Muscle of back (tissue), 3 donors: ENCODE measurements at regions not wholly inside any gene's neighbourhood (a gene's known extent, or its start where the extent isn't known, plus 50 kb on each side); places are given as distances from the start of the nearest gene placed in this dataset.

Experiments used
- DNase-seq, 3 donors: peaks; one replicate each; pipeline versions ENCODE4 v3.0.0 to v3.0.0-alpha.2; 2013

DNA sequence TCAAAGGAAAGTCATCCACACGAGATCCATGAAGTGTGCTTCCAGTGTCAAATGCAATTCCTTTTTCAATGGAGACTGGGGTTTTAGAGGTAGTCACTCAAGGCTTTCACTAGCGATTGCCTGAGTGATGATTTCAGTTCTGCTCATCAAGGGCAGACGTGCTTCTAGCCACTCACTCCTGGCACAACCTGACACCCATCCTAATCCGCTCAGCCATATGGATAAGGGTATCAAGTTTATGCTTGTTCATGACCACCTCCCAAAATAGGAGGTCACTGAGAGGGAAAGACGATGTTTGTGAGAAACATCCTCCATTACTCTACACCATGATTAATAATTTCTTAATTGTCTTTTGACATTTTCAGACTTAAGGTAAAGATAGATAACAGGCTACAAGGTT is 91.3 kb upstream of the HEY2 start:
- peak; percentile 11 to 51 (median 25) for DNase-seq

DNA sequence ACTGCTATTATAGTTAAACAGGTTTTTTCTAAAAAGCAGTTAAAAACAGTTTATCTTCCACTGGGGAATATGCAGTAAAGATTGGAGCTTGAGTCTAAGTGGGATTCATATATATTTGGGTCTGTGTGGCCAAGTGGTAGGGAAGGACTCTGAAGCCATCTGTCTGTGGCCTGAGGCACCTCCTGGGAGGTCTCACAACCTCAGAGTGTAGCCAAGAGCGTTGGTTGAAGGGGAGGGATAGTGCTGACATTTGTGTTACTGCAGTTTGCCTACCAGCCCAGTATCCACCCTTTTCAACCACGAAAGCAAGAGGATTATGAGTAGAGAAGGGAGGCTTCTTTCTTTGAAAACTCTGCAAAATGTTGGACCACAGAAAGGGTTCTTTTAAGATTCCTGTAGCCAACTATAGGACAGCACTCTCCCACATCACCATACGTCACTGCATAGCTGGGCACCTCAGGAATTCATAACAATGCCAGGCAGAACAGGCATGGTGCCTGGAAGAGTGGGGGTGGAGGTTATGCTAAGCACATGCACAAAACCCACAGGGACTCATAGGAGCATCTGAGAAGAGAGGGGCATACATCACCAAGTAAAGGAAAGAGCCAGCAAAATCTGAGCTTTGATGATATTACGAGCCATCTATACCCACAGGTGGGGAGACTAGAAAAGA is 90.5 kb upstream of the HEY2 start:
- DNase-seq: peak; percentile 8 to 27 (median 16)

DNA sequence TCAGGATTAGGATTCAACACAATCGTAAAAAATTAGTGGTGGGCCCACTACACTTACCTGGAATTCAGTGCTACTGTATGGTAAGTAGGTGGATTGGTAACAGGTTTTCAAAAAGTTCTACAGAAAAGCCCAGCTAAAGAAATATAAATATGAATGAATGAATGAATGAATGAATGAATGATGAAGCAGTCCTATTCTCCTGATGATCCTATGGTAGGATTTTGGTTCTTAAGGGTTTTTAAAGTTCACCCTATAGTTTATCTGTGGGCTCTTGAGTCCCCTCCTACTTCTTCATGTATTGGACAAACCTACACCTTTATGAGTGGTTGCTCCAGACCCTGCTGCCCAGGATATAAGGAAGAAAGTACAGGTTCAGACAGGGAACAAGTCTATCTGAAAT is 89.5 kb upstream of the HEY2 start:
- DNase-seq: no peak

- no peak for DNase-seq
These were observed 87.1 kb upstream of the HEY2 start for GRCh38 chr6:125662296-125662695.

GRCh38 chr6:125665295-125665814 is 84.1 kb upstream of the HEY2 start:
- no peak for DNase-seq

- no peak for DNase-seq
These were observed 82.1 kb upstream of the HEY2 start for GRCh38 chr6:125667326-125667725.

DNA sequence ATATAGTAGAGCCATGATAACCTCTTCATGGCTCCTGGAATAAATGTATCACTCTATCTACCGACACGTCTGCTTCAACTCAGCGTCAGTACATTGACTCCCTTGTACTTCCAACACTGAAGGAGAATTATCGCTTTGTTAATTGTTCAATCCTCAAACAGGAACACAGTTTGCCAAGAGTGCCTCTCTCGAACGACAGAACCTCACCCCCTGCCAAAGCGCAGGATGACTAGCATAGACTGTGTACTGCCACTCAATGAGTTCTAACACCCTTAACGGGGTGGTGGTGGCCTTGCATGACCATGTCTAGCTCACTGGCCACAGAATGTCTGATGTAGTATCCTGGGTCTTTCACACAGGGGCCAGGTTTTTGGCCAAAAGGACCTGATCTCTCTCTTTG is 81.4 kb upstream of the HEY2 start:
- DNase-seq: no peak

GRCh38 chr6:125670568-125670967 is 78.9 kb upstream of the HEY2 start:
- DNase-seq: peak; percentile 19 to 42 (median 29)

- no peak for DNase-seq
These were observed 78.1 kb upstream of the HEY2 start for GRCh38 chr6:125671323-125671722.

DNA sequence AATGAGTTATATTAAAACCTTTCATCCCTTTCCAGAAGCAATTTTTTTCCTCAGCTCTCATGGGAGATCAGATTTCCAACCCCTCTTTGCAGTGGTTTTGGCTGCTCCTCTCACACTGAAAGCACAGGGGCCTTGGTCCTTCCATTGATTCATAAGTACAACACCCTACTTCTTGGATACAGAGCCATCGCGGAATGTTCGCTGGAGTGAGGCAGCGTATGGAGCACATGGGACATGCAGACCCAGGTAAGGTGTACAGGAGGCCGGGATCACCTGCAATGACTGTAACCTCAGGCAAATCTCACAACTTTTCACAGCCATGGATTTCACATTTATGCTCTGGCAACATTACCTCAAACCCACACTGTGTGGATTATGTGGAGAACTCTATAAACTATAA is 75.2 kb upstream of the HEY2 start:
- DNase-seq: no peak

GRCh38 chr6:125678601-125679000 is 70.8 kb upstream of the HEY2 start:
- DNase-seq: peak in 1 of 3 donors; percentile 15

DNA sequence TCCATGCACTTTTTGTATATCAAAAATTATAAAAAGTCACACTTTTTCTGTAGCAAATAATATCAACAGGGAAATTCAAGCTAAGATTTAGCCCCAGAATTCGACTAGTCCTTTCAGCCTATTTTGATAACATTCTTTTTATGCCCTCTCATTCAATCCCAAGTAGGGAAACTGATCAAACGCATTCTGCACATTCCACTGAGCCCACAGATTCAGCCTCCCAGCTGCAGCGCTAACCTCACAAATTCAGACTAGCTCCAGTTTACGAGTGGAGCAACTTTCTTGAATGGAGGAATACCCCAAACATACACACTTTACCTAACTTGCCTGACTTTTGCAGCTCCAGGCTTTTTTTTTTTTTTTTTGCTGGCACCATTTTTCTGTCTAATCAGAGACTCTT is 70.3 kb upstream of the HEY2 start:
- DNase-seq: no peak

DNA sequence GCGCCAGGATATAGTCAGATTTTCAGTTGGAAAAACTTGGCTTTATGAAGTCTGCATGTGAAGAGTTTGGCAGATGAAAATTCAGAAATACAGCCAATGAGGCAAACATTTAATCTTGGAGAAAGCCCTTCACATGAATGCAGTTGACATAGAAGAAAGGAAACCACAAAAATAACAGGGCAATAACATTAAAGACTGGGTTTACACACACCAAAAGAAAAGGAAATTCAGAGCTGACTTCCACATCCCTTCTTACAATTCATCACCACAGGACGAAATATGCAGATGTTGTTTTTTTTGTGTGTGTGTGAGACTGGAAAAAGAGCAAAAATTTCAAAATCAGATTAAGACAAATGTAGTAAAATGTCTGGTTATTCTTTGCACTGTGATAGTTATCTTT is 69.8 kb upstream of the HEY2 start:
- no peak for DNase-seq

DNA sequence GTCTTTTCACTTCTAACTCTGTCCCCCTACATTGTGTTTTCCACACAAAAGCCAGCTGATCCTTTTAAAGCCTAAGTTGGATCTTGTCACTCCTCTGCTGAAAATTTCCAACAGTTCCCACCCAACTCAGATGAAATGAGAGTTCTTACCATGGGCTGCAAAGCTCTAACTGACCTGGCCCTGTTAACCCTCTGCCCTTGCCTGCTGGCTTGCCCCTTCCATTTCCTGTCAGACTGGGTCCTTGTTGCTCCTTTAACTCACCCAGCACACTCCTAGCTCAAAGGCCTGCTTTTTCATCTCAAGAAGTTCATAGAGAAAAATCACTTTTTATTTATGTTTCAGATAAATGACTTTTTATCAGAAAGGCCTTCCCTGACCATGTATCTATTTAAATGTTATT is 66.5 kb upstream of the HEY2 start:
- DNase-seq: no peak

GRCh38 chr6:125688138-125688537 is 61.3 kb upstream of the HEY2 start:
- no peak for DNase-seq

- no peak for DNase-seq
These were observed 56.0 kb upstream of the HEY2 start for GRCh38 chr6:125693480-125693879.

- no peak for DNase-seq
These were observed 49.8 kb upstream of the HEY2 start for GRCh38 chr6:125699591-125699990.
